Activated naive CD8-positive, alpha-beta T cell (primary cell): ENCODE measurements at regions not wholly inside any gene's neighbourhood (a gene's known extent, or its start where the extent isn't known, plus 50 kb on each side); places are given as distances from the start of the nearest gene placed in this dataset.
"Not testable (repeated sequence)": the region's sequence is repeated elsewhere in the genome, so short reads cannot be mapped to it uniquely, and the experiment has no call there.

ENCODE experiments used
- H3K27ac Mint-ChIP-seq: one replicate; pipeline ENCODE4 v1.8.0; 2021; ENCODE audit warnings: mixed read lengths
- H3K27me3 Mint-ChIP-seq: one replicate; pipeline ENCODE4 v1.8.0; 2021; ENCODE audit warnings: mixed read lengths
- H3K36me3 Mint-ChIP-seq: one replicate; pipeline ENCODE4 v1.8.0; 2021; ENCODE audit warnings: mixed read lengths
- H3K4me1 Mint-ChIP-seq: one replicate; pipeline ENCODE4 v1.8.0; 2021; ENCODE audit warnings: low read depth, mixed read lengths
- H3K4me3 Mint-ChIP-seq: one replicate; pipeline ENCODE4 v1.8.0; 2021; ENCODE audit warnings: mild to moderate bottlenecking, mixed read lengths
- H3K9me3 Mint-ChIP-seq: one replicate; pipeline ENCODE4 v1.8.0; 2021; ENCODE audit warnings: low read depth, mixed read lengths

DNA sequence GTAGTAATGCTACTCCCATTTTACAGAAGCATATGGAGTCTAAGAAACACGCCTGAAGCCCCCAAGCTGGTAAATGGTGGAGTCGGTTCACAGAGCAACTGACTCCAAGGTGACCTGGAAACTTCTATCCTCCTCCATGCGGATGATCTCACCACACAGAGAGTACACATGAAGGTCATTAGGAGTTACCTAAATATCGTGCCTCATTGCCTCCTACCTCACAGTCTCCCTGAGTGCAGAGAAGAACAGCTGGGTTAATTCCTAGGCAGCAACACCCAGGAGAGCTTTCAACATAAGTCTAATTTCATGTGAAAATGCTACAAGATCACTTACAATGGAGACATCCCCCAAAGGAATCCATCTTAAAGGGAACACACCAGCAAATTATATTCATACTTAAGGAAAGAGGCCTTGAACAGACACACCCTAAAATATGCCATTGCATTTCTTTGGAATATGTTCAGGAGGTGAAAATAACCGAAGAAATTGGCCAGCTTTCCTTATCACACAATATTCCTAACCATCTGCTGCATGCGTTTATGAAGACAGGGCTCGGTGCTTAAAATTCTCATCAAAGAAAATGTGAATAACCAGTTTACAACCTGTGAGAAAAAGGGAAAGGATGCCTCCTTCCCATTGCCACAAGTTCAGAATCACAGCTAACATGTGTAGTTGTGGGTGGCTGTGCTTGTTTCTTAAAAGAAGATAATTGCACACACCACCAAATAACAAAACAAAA, 203.6 kb upstream of the NBEA start:
- no peaks in the 10 kb centered on the region for H3K36me3 Mint-ChIP-seq
- no peak overlapping the region for H3K27ac Mint-ChIP-seq
- no peaks in the 10 kb centered on the region for H3K9me3 Mint-ChIP-seq
- H3K4me1 Mint-ChIP-seq: no peaks in the 10 kb centered on the region
- H3K27me3 Mint-ChIP-seq: peaks cover 1% of the 10 kb centered on the region
- H3K4me3 Mint-ChIP-seq: no peak overlapping the region

- H3K36me3 Mint-ChIP-seq, H3K4me3 Mint-ChIP-seq, H3K27ac Mint-ChIP-seq, H3K4me1 Mint-ChIP-seq, H3K9me3 Mint-ChIP-seq: not testable (repeated sequence)
- peaks cover 12% of the 10 kb centered on the region for H3K27me3 Mint-ChIP-seq
Measured at GRCh38 chr13:34747056-34747455, 195.0 kb upstream of the NBEA start.

DNA sequence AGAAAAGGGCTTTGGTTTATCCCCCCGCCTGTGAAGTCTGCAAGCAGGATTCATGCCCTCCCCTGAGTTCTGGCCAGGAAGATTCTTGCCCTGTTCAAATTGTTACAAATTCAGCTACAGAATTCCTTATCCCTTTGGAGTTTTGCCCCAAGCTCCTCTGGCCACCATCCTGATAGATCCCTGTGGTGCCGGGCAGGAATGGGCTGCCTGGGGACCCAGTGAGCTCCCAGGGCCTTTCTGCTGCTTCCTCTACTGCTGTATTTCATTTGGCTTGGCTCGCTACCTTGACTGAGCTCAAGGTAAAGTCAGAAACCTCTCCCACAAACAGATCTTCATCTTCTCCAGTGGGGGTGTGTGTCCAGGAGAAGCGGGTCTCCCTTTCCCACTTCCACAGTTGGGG, 194.6 kb upstream of the NBEA start:
- Mint-ChIP-seq H3K36me3 (no peaks in the 10 kb centered on the region), H3K4me3 (no peak overlapping the region), H3K4me1 (no peaks in the 10 kb centered on the region), H3K9me3 (peaks cover 3% of the 10 kb centered on the region), H3K27me3 (peaks cover 13% of the 10 kb centered on the region), H3K27ac (no peak overlapping the region)

GRCh38 chr13:34748073-34748472, 194.0 kb upstream of the NBEA start:
- Mint-ChIP-seq H3K27ac (no peak overlapping the region), H3K9me3 (peaks cover 3% of the 10 kb centered on the region), H3K36me3 (no peaks in the 10 kb centered on the region), H3K4me1 (no peaks in the 10 kb centered on the region), H3K4me3 (no peak overlapping the region), H3K27me3 (peaks cover 13% of the 10 kb centered on the region)

- Mint-ChIP-seq H3K27ac (no peak overlapping the region), H3K9me3 (peaks cover 3% of the 10 kb centered on the region), H3K27me3 (peaks cover 13% of the 10 kb centered on the region), H3K4me1 (no peaks in the 10 kb centered on the region), H3K36me3 (no peaks in the 10 kb centered on the region), H3K4me3 (no peak overlapping the region)
Measured at GRCh38 chr13:34748596-34748995, 193.5 kb upstream of the NBEA start.

DNA sequence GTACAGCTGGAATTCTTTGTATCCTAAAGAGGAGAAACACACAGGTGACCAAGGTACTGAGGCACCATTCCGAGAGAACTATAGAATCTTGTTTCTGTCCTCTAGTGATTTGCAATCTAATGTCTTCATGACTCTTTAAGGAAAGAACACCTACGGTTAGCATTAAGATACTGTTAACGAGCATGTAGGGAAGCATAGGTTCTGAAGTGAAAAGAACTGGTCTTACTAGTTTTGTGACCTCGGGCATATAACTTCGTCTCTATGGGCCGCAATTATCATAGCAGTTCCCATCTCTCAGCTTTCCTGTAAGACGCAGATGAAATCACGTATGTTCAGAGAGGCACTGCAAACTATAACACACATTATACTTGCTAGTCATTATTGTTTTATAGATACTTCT, 193.0 kb upstream of the NBEA start:
- no peak overlapping the region for H3K27ac Mint-ChIP-seq
- H3K27me3 Mint-ChIP-seq: peaks cover 13% of the 10 kb centered on the region
- no peaks in the 10 kb centered on the region for H3K36me3 Mint-ChIP-seq
- no peaks in the 10 kb centered on the region for H3K4me1 Mint-ChIP-seq
- H3K9me3 Mint-ChIP-seq: peaks cover 3% of the 10 kb centered on the region
- H3K4me3 Mint-ChIP-seq: no peak overlapping the region

GRCh38 chr13:34750078-34750931, 191.8 kb upstream of the NBEA start:
- peaks cover 13% of the 10 kb centered on the region for H3K27me3 Mint-ChIP-seq
- no peaks in the 10 kb centered on the region for H3K4me1 Mint-ChIP-seq
- H3K9me3 Mint-ChIP-seq: peaks cover 3% of the 10 kb centered on the region
- no peaks in the 10 kb centered on the region for H3K36me3 Mint-ChIP-seq
- no peak overlapping the region for H3K27ac Mint-ChIP-seq
- no peak overlapping the region for H3K4me3 Mint-ChIP-seq

DNA sequence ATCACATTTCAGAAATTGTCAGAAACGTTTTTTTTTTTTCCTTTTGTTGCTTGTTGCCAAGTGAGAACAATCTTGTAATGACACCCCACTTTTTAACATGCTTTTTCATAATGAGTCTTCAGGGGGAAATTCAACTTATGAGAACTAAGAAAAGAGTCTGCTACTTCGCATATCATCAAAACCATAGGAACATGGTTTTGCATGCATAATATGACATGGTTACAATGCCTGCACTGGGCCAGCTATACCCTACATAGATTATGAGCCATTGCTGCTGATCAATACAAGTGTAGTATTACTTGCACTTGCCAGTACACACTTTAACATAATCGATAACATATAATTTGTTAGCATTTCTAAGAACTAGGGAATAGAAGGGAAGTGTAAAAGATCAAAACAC, 191.0 kb upstream of the NBEA start:
- Mint-ChIP-seq H3K36me3 (no peaks in the 10 kb centered on the region), H3K27me3 (peaks cover 13% of the 10 kb centered on the region), H3K4me1 (no peaks in the 10 kb centered on the region), H3K27ac (no peak overlapping the region), H3K4me3 (no peak overlapping the region), H3K9me3 (no peaks in the 10 kb centered on the region)

DNA sequence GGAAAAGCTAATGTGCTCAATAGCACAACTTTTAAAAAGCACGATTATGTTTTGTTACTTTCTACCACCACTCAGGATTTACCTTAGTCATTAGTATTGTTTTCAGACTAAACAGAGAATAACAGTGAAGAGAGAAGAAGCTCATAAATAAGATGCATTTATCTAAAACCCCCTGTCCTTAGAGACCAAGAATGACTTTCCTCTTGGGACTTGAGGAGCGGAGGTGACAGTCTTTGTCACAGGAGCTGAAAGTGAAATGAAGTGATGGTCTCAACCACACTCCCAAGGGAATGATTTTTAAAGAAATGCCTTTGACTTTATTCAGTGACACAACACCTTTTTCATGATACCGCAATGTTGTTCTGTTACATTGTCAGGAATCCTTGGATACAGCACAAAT, 190.6 kb upstream of the NBEA start:
- no peak overlapping the region for H3K4me3 Mint-ChIP-seq
- peaks cover 13% of the 10 kb centered on the region for H3K27me3 Mint-ChIP-seq
- H3K9me3 Mint-ChIP-seq: no peaks in the 10 kb centered on the region
- no peak overlapping the region for H3K27ac Mint-ChIP-seq
- no peaks in the 10 kb centered on the region for H3K4me1 Mint-ChIP-seq
- H3K36me3 Mint-ChIP-seq: no peaks in the 10 kb centered on the region

DNA sequence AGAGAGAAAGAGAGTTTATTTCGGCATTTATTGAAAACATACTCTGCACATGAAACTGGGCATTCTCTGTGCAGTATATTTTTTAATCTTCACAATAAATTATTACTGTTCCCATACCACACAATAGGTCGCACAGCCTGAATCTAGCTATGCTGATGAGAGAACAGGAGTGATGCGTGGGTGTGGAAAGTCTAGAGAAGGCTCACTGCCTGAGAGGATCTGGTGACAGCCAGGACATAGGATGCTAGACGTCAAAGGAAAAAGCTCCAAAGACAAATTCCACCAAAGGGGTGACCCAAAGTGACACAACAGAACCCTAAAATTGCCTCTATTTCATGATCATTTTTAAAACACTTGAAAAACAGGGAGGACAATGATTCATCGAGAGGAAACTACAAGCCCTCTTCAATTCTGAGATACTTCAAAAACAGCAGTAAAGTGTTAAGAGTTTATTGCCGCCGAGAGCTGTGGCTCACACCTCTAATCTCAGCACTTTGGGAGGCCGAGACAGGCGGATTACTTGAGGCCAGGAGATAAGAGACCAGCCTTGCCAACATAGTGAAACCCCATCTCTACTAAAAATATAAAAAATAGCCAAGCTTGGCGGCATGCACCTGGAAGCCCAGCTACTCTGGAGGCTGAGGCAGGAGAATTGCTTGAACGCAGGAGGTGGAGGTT, 189.6 kb upstream of the NBEA start:
- H3K9me3 Mint-ChIP-seq: no peaks in the 10 kb centered on the region
- peaks cover 12% of the 10 kb centered on the region for H3K27me3 Mint-ChIP-seq
- H3K36me3 Mint-ChIP-seq: no peaks in the 10 kb centered on the region
- H3K27ac Mint-ChIP-seq: no peak overlapping the region
- H3K4me1 Mint-ChIP-seq: no peaks in the 10 kb centered on the region
- no peak overlapping the region for H3K4me3 Mint-ChIP-seq

GRCh38 chr13:34756136-34756535, 185.9 kb upstream of the NBEA start:
- Mint-ChIP-seq H3K4me1 (no peaks in the 10 kb centered on the region), H3K4me3 (no peak overlapping the region), H3K36me3 (no peaks in the 10 kb centered on the region), H3K27ac (no peak overlapping the region), H3K27me3 (peaks cover 4% of the 10 kb centered on the region), H3K9me3 (no peaks in the 10 kb centered on the region)

DNA sequence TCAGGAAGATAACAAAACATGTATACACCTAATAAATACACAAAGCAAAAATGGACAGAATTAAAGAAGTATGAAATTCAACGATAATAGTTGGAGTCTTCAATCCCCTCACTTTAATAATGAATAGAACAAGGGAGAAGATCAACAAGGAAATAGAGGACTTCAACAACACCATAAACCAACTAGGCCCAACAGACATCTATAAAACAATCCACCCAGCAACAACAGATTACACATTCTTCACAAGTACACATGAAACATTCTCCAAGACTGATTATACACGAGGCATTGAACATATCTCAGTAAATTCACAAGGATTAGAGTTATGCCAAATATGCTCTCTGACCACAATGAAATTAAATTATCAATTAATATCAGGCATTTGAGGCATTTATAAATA, 185.5 kb upstream of the NBEA start:
- H3K27me3 Mint-ChIP-seq: peaks cover 2% of the 10 kb centered on the region
- H3K9me3 Mint-ChIP-seq: no peaks in the 10 kb centered on the region
- H3K4me3 Mint-ChIP-seq: no peak overlapping the region
- H3K36me3 Mint-ChIP-seq: no peaks in the 10 kb centered on the region
- H3K27ac Mint-ChIP-seq: no peak overlapping the region
- no peaks in the 10 kb centered on the region for H3K4me1 Mint-ChIP-seq

GRCh38 chr13:34757441-34757840, 184.6 kb upstream of the NBEA start:
- no peaks in the 10 kb centered on the region for H3K9me3 Mint-ChIP-seq
- no peaks in the 10 kb centered on the region for H3K4me1 Mint-ChIP-seq
- H3K27ac Mint-ChIP-seq: no peak overlapping the region
- H3K27me3 Mint-ChIP-seq: peaks cover under 1% of the 10 kb centered on the region
- H3K4me3 Mint-ChIP-seq: no peak overlapping the region
- H3K36me3 Mint-ChIP-seq: no peaks in the 10 kb centered on the region

DNA sequence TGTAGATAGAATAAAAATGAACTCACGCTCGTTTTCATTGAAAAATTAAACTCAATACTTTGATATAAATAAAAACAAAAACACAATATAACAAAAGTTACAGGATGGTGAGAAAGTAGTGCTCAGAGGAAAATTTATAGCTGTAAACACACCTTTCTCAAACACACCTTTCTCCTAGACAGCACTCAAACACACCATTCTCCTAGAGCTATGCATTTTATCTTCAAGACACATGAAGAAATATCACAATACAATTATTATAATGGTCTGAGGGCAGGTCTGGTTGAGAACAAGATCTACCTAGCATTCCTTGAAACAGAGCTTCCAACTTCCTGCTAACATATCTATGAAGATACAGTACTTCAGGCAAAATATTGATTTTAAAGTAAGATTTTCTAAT, 183.4 kb upstream of the NBEA start:
- Mint-ChIP-seq H3K36me3 (no peaks in the 10 kb centered on the region), H3K27me3 (no peaks in the 10 kb centered on the region), H3K27ac (no peak overlapping the region), H3K4me3 (no peak overlapping the region), H3K4me1 (no peaks in the 10 kb centered on the region), H3K9me3 (no peaks in the 10 kb centered on the region)

DNA sequence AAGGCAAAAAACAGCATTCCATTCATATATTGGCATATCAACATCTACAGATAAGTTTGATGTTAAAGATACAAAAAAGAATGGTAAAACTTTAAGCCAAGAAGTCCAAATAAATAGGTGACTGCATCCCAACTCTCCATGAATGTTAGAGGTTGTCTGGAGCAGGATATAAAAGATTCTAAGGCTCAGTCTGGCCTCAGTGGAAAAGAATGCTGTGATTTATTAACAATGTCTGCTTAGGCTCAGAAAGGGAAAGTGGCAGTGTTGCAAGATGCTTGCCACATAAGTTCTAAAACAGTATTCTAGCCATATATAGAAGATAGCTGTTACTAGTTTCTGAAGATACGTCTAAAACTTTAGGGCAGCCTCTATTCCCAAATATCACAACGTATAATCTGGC, 179.8 kb upstream of the NBEA start:
- Mint-ChIP-seq H3K27me3 (no peaks in the 10 kb centered on the region), H3K27ac (no peak overlapping the region), H3K4me3 (no peak overlapping the region), H3K4me1 (no peaks in the 10 kb centered on the region), H3K9me3 (no peaks in the 10 kb centered on the region), H3K36me3 (no peaks in the 10 kb centered on the region)
